ENCODE measurements at regions not wholly inside any gene's neighbourhood (a gene's known extent, or its start where the extent isn't known, plus 50 kb on each side); places are given as distances from the start of the nearest gene placed in this dataset.
"Not testable (repeated sequence)": the region's sequence is repeated elsewhere in the genome, so short reads cannot be mapped to it uniquely, and the experiment has no call there.

DNA sequence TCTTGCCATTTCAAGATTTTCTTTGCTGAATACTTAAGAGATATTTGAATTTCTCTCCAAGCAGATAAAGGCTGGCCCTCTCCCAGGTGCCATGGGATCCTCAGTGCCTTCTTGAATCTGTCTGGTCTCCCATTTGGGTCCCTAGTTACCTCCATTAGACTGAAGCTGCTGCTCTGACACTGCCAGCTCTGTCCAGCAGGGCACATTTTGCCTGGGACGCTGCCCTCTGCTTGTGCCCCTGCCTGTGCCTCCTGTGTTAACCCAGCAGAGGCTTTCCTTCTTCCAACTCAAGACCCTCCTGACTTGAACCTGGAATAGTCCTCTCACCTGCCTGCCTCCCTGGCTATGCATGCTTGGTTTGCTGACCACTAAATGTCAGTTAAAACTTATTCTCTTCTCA is 406.3 kb downstream of the BUD13 start:
- TF ChIP-seq, protein P1, sequence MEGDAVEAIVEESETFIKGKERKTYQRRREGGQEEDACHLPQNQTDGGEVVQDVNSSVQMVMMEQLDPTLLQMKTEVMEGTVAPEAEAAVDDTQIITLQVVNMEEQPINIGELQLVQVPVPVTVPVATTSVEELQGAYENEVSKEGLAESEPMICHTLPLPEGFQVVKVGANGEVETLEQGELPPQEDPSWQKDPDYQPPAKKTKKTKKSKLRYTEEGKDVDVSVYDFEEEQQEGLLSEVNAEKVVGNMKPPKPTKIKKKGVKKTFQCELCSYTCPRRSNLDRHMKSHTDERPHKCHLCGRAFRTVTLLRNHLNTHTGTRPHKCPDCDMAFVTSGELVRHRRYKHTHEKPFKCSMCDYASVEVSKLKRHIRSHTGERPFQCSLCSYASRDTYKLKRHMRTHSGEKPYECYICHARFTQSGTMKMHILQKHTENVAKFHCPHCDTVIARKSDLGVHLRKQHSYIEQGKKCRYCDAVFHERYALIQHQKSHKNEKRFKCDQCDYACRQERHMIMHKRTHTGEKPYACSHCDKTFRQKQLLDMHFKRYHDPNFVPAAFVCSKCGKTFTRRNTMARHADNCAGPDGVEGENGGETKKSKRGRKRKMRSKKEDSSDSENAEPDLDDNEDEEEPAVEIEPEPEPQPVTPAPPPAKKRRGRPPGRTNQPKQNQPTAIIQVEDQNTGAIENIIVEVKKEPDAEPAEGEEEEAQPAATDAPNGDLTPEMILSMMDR (IDR thresholded peaks at IDR 0.05) = no peak
- no peak for TF ChIP-seq POLR2A (IDR thresholded peaks at IDR 0.05)
- H3K36me3 ChIP-seq (replicated peaks in 1 of 2) = no peaks in the 10 kb centered on the region
- no peak overlapping the region for H3K27ac ChIP-seq
- H3K4me3 ChIP-seq = no peak overlapping the region
- H3K9me3 ChIP-seq (replicated peaks in 1 of 3) = no peaks in the 10 kb centered on the region
- H3K4me1 ChIP-seq (replicated peaks in 1 of 2) = no peaks in the 10 kb centered on the region
- intact Hi-C loops (cut with DNase I) = no loop called here
- DNase-seq = no peak
- H3K27me3 ChIP-seq = no peaks in the 10 kb centered on the region
- 46 to 60% (median 55%) methylated on average over 1 of the region's 1 CpG for WGBS, 4 donors

DNA sequence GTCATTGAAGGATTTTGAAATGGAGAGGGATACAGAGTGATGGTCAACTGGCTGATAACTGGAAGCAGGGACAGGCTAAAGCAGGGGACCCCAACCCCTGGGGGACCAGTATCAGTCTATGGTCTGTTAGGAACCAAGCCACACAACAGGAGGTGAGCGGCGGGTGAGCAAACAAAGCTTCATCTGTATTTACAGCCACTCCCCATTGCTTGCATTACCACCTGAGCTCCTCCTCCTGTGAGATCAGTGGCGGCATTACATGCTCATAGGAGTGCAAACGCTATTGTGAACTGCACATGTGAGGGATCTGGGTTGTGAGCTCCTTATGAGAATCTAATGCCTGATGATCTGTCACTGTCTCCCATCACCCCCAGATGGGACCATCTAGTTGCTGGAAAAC is 407.9 kb downstream of the BUD13 start:
- H3K4me3 ChIP-seq; H3K4me1 ChIP-seq (replicated peaks in 1 of 2); H3K36me3 ChIP-seq (replicated peaks in 1 of 2); intact Hi-C loops (cut with DNase I); DNase-seq; H3K9me3 ChIP-seq (replicated peaks in 1 of 3); H3K27ac ChIP-seq; H3K27me3 ChIP-seq: not testable (repeated sequence)
- WGBS, 4 donors = 85 to 97% (median 90%) methylated on average over 4 of the region's 4 CpGs

DNA sequence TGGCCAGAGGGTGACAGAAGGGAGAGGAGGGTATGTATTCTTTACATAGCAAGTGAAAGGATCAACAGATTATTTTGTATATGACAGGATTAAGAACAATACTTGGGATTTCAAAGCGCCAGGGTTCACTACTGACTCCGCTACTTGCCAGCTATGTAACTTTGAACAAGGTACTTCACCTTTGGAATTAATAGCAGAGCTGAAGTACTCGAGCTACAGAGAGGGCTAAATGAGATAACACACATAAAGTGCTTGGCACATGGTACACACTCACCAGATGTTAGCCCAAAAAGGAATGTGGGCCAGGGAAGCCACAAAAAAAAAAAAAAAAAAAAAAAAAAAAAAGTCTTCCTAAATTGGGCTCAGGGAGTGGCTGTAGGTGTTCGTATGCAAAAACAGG is 408.4 kb downstream of the BUD13 start:
- no peaks in the 10 kb centered on the region for H3K36me3 ChIP-seq (replicated peaks in 1 of 2)
- no peak for DNase-seq
- TF ChIP-seq POLR2A (IDR thresholded peaks at IDR 0.05) = no peak
- TF ChIP-seq, protein P1 (IDR thresholded peaks at IDR 0.05) = no peak
- no peaks in the 10 kb centered on the region for H3K27me3 ChIP-seq
- H3K27ac ChIP-seq = no peak overlapping the region
- H3K4me3 ChIP-seq = no peak overlapping the region
- no peaks in the 10 kb centered on the region for H3K9me3 ChIP-seq (replicated peaks in 1 of 3)
- intact Hi-C loops (cut with DNase I) = no loop called here
- WGBS, 4 donors = 71 to 84% (median 77%) methylated on average over 4 of the region's 4 CpGs
- H3K4me1 ChIP-seq (replicated peaks in 1 of 2) = no peaks in the 10 kb centered on the region

DNA sequence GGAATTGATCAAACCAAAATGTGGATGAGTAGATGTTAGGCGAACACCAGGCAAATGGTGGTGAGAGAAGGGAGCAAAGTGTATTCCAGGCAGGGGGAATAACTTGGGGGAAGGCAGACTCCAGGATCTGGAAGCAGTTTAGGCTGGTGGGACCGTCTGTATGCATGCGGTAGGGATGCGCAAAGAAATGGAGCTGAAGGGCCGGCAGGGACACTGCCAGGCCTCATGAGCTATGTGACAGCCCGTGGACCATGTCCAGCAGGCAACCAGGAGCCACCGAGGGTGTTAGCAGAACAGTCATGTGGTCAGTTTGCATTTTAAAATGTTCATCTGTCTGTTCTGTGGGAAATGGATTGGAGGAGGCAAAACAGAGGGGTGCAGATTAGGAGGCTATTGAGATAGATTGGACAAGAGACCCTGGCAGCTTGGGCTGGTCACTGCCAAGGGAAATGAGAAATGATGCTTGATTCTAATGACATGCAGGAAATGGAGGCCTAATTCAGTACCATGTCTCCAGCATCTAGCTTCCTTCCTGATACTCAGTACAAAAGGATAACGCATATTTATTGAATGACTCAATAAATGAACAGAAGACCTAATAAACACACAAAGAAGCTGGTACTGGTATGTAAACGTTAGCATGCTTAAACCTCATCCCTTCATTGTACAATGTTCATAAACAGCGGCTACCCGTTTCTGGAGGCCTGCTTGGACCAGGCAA is 412.4 kb downstream of the BUD13 start:
- Histone ChIP-seq H3K27ac (no peak overlapping the region), H3K9me3 (replicated peaks in 1 of 3) (no peaks in the 10 kb centered on the region), H3K27me3 (peaks cover 7% of the 10 kb centered on the region), H3K4me1 (replicated peaks in 1 of 2) (no peaks in the 10 kb centered on the region), H3K36me3 (replicated peaks in 1 of 2) (no peaks in the 10 kb centered on the region), H3K4me3 (no peak overlapping the region)
- 75 to 77% (median 77%) methylated on average over 11 of the region's 11 CpGs for WGBS, 4 donors
- intact Hi-C loops (cut with DNase I) = no loop called here
- DNase-seq = no peak
- TF ChIP-seq POLR2A (IDR thresholded peaks at IDR 0.05) = no peak
- TF ChIP-seq, protein P1 (IDR thresholded peaks at IDR 0.05) = no peak
